Amniotic stem cell (primary cell): ENCODE measurements at regions not wholly inside any gene's neighbourhood (a gene's known extent, or its start where the extent isn't known, plus 50 kb on each side); places are given as distances from the start of the nearest gene placed in this dataset.
"Not testable (repeated sequence)": the region's sequence is repeated elsewhere in the genome, so short reads cannot be mapped to it uniquely, and the experiment has no call there.

Experiments used
- DNase-seq: peaks from one replicate; lab custom pipeline; 2025; lab: John Stamatoyannopoulos, UW

- no peak for DNase-seq
These were observed 107.3 kb upstream of the SPIN1 start for GRCh38 chr9:88280816-88281382.

- DNase-seq: no peak
These were observed 110.2 kb upstream of the SPIN1 start for GRCh38 chr9:88278036-88278435.

GRCh38 chr9:88274078-88274477, 114.2 kb upstream of the SPIN1 start:
- no peak for DNase-seq

GRCh38 chr9:88272986-88273385, 115.3 kb upstream of the SPIN1 start:
- no peak for DNase-seq

DNA sequence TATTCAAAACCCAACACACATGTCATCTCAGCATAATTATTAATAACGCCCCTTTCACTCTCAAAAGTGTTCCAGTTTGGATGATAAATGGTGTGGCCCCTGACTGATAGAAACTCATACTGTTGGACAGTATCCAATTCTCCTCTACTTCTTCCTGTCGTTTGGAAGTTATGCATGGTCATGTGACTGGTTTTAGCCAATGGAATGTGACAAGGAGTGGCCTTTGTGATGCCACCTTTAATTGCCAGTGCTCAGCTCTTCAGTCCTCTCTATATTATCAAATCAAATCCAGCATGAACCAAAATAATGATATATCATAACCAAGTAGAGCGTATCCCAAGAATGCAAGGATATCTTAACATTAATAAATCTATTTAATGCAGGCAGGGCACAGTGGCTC, 117.8 kb upstream of the SPIN1 start:
- DNase-seq: no peak

GRCh38 chr9:88268886-88269285, 119.4 kb upstream of the SPIN1 start:
- DNase-seq: no peak

DNA sequence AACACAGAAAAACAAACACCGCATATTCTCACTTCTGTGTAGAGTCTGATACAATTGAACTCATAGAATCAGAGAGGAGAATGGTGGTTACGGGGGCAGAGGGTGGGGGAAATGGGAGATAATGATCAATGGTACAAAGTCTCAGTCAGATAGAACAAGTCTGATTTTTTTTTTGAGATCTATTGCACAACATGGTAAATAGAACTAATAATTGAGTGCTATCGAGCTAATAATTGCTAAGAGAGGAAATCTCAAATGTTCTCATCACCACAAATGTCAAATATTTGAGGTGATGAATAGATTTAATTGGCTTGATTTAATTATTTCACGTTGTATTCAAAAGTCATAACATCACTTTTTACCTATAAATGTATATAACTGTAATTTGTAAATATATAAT, 121.0 kb upstream of the SPIN1 start:
- no peak for DNase-seq

GRCh38 chr9:88266416-88266815, 121.8 kb upstream of the SPIN1 start:
- DNase-seq: no peak

DNA sequence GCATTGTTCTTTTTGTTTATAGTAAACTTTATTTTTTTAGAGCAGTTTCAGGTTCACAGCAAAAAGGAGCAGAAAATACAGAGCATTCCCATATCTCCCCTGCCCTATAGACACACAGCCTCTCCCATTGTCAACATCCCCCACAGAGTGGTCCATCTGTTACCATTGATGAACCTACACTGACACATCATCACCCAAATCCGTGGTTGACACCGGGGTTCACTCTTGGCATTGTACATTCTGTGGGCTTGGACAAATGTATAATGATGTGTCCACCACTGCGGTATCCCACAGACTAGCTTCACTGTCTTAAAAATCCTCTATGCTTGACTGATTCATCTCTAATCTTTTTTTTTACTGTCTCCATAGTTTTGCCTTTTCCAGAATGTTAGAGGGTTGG, 120.7 kb upstream of the SPATA31C2 start:
- no peak for DNase-seq

DNA sequence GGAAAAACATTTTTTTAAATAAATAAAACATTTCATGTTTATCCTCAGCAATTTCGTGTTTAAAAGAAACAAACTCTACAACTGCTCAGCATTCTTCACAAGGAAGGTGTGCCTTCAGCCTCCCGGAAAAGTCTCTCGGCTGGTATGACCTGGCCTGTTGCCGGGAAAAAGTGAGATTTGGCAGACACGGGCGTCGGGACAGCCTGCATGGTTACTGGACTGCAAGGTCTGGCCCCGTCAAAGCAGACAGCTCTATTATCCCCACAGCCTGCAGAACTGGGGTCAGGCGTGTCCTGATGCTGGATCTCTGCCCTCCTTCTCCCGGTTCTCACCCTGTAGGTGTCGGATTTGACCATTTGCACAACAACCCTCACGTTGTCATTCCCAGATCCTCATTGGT, 120.3 kb upstream of the SPATA31C2 start:
- no peak for DNase-seq

- peak; percentile 19 for DNase-seq
These were observed 119.7 kb upstream of the SPATA31C2 start for GRCh38 chr9:88258024-88258423.

GRCh38 chr9:88256216-88256615, 117.9 kb upstream of the SPATA31C2 start:
- no peak for DNase-seq

DNA sequence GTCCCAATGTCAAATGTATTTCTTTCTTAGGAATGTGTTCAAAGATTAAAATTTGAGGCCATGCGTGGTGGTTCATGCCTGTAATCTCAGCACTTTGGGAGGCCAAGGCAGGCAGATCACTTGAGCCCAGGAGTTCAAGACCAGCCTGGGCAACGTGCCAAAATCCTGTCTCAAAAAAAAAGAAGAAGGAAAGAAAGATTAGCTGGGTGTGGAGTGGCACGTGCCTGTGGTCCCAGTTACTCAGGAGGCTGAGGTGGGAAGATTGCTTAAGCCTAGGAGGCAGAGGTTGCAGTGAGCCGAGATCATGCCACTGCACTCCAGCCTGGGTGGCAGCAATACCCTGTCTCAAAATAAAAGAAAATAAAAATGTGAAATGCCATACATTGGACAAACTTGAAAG, 117.5 kb upstream of the SPATA31C2 start:
- DNase-seq: not testable (repeated sequence)

DNA sequence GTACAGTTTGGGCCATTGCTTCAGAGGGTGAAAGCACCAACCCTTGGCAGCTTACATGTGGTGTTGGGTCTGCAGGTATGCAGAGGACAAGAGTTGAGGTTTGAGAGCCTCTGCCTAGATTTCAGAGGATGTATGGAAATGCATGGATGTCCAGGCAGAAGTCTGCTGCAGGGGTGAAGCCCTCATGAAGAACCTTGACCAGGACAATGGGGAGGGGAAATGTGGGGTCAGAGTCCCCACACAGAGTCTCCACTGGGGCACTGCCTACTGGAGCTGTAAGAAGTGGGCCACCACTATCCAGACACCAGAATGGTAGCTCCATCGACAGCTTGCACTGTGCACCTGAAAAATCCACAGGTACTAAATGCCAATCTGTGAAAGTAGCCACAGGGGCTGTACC, 113.6 kb upstream of the SPATA31C2 start:
- no peak for DNase-seq

- DNase-seq: no peak
These were observed 105.5 kb upstream of the SPATA31C2 start for GRCh38 chr9:88243736-88244135.

- DNase-seq: no peak
These were observed 104.6 kb upstream of the SPATA31C2 start for GRCh38 chr9:88242879-88243278.

GRCh38 chr9:88237991-88238571, 99.8 kb upstream of the SPATA31C2 start:
- no peak for DNase-seq

DNA sequence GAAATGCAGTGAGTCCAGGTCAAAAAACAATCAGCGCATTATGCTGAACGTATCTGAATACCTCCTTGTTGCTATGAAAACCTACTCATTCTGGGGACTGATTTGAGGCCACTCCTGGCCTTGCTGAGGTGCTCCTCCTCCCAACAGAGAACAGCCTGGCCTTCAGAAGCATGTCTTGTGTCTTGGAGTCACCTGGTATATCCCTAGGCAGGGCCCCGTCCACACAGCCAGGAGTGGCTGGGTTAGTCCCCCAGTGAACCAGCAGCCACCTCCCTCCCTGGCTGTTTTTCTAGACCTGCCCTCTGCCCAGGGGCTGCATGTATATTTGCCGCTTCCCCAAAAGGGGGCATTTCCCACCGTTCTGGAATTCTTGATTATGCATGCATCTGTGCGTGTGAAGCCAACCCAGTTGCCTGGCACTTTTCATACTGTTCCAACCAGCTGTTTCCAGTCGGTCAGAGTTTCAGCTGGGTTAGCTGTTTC, 99.2 kb upstream of the SPATA31C2 start:
- no peak for DNase-seq

- no peak for DNase-seq
These were observed 98.5 kb upstream of the SPATA31C2 start for GRCh38 chr9:88236511-88237478.

DNA sequence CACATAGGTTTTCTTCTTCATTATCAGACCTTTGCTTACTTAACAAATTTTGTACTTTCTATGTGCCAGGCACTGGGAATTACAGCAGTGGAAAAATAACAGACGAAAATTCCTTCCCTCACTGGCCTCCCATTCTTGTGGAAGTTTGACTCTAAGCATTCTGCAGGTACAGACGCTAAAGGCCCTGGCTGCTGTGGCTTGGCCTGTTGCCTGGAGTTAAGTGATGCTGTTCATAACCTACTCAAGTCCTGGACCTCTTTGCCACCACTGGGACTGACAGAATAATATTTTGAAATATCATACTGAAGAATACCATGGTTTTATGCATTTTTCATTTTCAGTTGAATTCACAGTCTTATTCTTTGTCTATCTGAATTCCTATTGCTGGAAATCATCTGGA, 97.3 kb upstream of the SPATA31C2 start:
- DNase-seq: no peak

DNA sequence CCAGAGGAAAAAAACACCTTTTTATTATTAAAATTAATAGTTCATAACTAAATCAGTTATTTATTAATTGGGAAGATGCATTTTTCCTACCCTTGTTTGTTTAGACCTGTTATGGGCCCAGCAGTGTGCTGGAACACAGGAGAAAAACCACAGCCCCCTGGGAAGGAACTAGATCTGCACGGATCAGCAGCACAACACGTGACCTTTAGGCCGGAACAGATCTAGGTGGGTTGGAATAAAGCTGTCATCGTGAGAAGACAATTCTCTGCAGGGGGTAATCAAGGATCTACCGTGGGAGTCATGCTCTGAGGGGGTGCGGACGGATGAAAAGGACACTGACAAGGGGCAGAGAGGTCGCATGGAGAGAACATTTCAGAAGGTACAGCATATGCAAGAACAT, 95.8 kb upstream of the SPATA31C2 start:
- no peak for DNase-seq

GRCh38 chr9:88233091-88233490, 94.8 kb upstream of the SPATA31C2 start:
- DNase-seq: no peak

- DNase-seq: no peak
These were observed 92.3 kb upstream of the SPATA31C2 start for GRCh38 chr9:88230612-88231011.
